ENCODE measurements at regions not wholly inside any gene's neighbourhood (a gene's known extent, or its start where the extent isn't known, plus 50 kb on each side); places are given as distances from the start of the nearest gene placed in this dataset.

- Histone ChIP-seq H3K9me3 (ENCODE audit: control insufficient read depth, low read depth, low read length) (no peaks in the 10 kb centered on the region), H2BK12ac (ENCODE audit: insufficient read length, low read depth, low read length) (no peak overlapping the region), H3T11ph (ENCODE audit: low read length) (no peak overlapping the region), H2AFZ (ENCODE audit: low read length) (no peak overlapping the region), H3K79me1 (ENCODE audit: insufficient read depth, low read depth, low read length, poor library complexity, severe bottlenecking) (no peaks in the 10 kb centered on the region), H2AK5ac (ENCODE audit: insufficient read length, low read length) (no peak overlapping the region), H2BK5ac (ENCODE audit: insufficient read length, low read length) (no peak overlapping the region), H3K23ac (ENCODE audit: insufficient read length, low read depth, low read length) (no peak overlapping the region), H3K4ac (ENCODE audit: low read depth, low read length) (no peak overlapping the region), H2BK15ac (ENCODE audit: low read depth, low read length) (no peak overlapping the region), H3K27me3 (ENCODE audit: insufficient read depth, low read length) (no peaks in the 10 kb centered on the region), H2BK120ac (ENCODE audit: low read depth, low read length, poor library complexity, severe bottlenecking) (no peak overlapping the region), H4K91ac (ENCODE audit: insufficient read length, low read depth, low read length) (no peak overlapping the region), H3K27ac (ENCODE audit: insufficient read length, low read depth, low read length) (no peak overlapping the region), H3K18ac (ENCODE audit: insufficient read length, low read depth, low read length) (no peak overlapping the region), H4K5ac (ENCODE audit: insufficient read length, low read depth, low read length) (no peak overlapping the region), H4K8ac (replicated peaks; ENCODE audit: insufficient read length, low read depth, low read length) (no peak overlapping the region), H4K20me1 (ENCODE audit: control insufficient read depth, insufficient read depth, insufficient read length) (no peaks in the 10 kb centered on the region), H2BK20ac (ENCODE audit: low read depth, low read length, poor library complexity, severe bottlenecking) (no peak overlapping the region), H3K14ac (ENCODE audit: insufficient read depth, low read length) (no peak overlapping the region), H3K23me2 (ENCODE audit: insufficient read length, low read depth, low read length, poor library complexity, severe bottlenecking) (no peaks in the 10 kb centered on the region), H3K9ac (ENCODE audit: extremely low read depth, insufficient read length, low read length) (no peak overlapping the region), H3K4me1 (ENCODE audit: insufficient read depth, low read length) (no peaks in the 10 kb centered on the region), H3K56ac (ENCODE audit: insufficient read length, low read depth, low read length) (no peak overlapping the region), H3K4me2 (ENCODE audit: insufficient read depth, insufficient read length, low read length) (no peak overlapping the region), H3K79me2 (ENCODE audit: insufficient read depth, low read length) (no peaks in the 10 kb centered on the region)
- peaks cover 55 to 57% of the 10 kb centered on the region in 2 experiments for H3K9me3 Mint-ChIP-seq
- peaks cover 16% of the 10 kb centered on the region in 2 experiments for H3K4me1 Mint-ChIP-seq
- H3K4me3 Mint-ChIP-seq = no peak overlapping the region
- TF ChIP-seq CTCF (conservative IDR thresholded peaks at IDR 0.05) = no peak
- DNase-seq = no peak
- H3K36me3 Mint-ChIP-seq (ENCODE audit: insufficient read depth in 1 of 3, low read depth in 3 of 3) = peaks cover 4 to 9% (median 4%) of the 10 kb centered on the region in 3 experiments; a peak in 5 of 7 replicates
- peak overlapping the region in 1 of 3 experiments; percentile 66; a peak in 2 of 7 replicates for H3K27ac Mint-ChIP-seq
- H3K27me3 Mint-ChIP-seq (ENCODE audit: low read depth) = no peaks in the 10 kb centered on the region
Observed at GRCh38 chrX:36462142-36462541, 542.6 kb downstream of the CFAP47 start.

All from H9 (cell line).